CD14-positive monocyte (primary cell): ENCODE measurements at regions not wholly inside any gene's neighbourhood (a gene's known extent, or its start where the extent isn't known, plus 50 kb on each side); places are given as distances from the start of the nearest gene placed in this dataset.

ENCODE experiments used
- DNase-seq, 3 donors: peaks; one replicate each; pipeline ENCODE4 v3.0.0-alpha.2; 2011 to 2022
- H2AFZ ChIP-seq: 2 replicates; pipeline ENCODE4 v1.6.0; 2012; ENCODE audit warnings: mild to moderate bottlenecking, low read depth, low read length, inconsistent platforms; ENCODE audit not compliant: insufficient read depth, poor library complexity, severe bottlenecking
- H3K27ac ChIP-seq, 2 donors: 1 replicate in 1 of 2; 2 replicates in 1 of 2; pipeline ENCODE4 v1.5.1; 2012 to 2013; ENCODE audit warnings: low read length in 2 of 2, control low read depth in 1 of 2, inconsistent platforms in 1 of 2, low read depth in 1 of 2, mild to moderate bottlenecking in 1 of 2
- H3K27me3 ChIP-seq, 2 donors: one replicate each; pipeline versions ENCODE4 v1.6.0 to v1.6.1; 2011 to 2013; ENCODE audit warnings: low read length in 2 of 2; ENCODE audit not compliant: control insufficient read depth in 2 of 2, insufficient read depth in 2 of 2
- H3K36me3 ChIP-seq, 2 donors: replicated peaks in 1 of 2; 1 replicate in 1 of 2; 2 replicates in 1 of 2; pipeline versions ENCODE4 v1.5.1 to v1.6.1; 2012 to 2013; ENCODE audit warnings: low read length in 2 of 2, control low read depth in 1 of 2, inconsistent platforms in 1 of 2, mild to moderate bottlenecking in 1 of 2; ENCODE audit not compliant: insufficient read depth in 2 of 2, control insufficient read depth in 1 of 2
- H3K4me1 ChIP-seq, 2 donors: 1 replicate in 1 of 2; 2 replicates in 1 of 2; pipeline versions ENCODE4 v1.5.1 to v1.6.1; 2012 to 2013; ENCODE audit warnings: low read length in 2 of 2, control low read depth in 1 of 2, inconsistent platforms in 1 of 2, mild to moderate bottlenecking in 1 of 2, moderate library complexity in 1 of 2; ENCODE audit not compliant: insufficient read depth in 2 of 2, control insufficient read depth in 1 of 2
- H3K4me2 ChIP-seq: replicated peaks from 2 replicates; pipeline ENCODE3; 2012; ENCODE audit warnings: low read length, moderate library complexity, mild to moderate bottlenecking; ENCODE audit not compliant: poor library complexity, severe bottlenecking; ENCODE audit errors: extremely low read depth
- H3K4me3 ChIP-seq, 3 experiments: fragments of 200-600 bp in 1 of 3; sonication (generic) in 1 of 3; replicated peaks in 1 of 3; 1 replicate in 2 of 3; 2 replicates in 1 of 3; pipeline ENCODE4 v1.5.1; 2011 to 2013; ENCODE audit warnings: low read length in 3 of 3, mild to moderate bottlenecking in 3 of 3, control low read depth in 2 of 3, low read depth in 2 of 3, inconsistent platforms in 1 of 3, moderate library complexity in 1 of 3
- H3K79me2 ChIP-seq: 2 replicates; pipeline ENCODE4 v1.6.0; 2012; ENCODE audit warnings: mild to moderate bottlenecking, control low read depth, inconsistent platforms, low read length, moderate library complexity; ENCODE audit not compliant: insufficient read depth
- H3K9ac ChIP-seq: 2 replicates; pipeline ENCODE4 v1.6.0; 2017; ENCODE audit warnings: low read length, mild to moderate bottlenecking; ENCODE audit not compliant: insufficient read depth, poor library complexity, severe bottlenecking
- H3K9me3 ChIP-seq, 2 donors: replicated peaks in 1 of 2; 1 replicate in 1 of 2; 2 replicates in 1 of 2; pipeline versions ENCODE4 v1.5.1 to v1.6.1; 2012 to 2013; ENCODE audit warnings: low read length in 2 of 2, control low read depth in 1 of 2; ENCODE audit not compliant: control insufficient read depth in 1 of 2, insufficient read depth in 1 of 2
- H4K20me1 ChIP-seq: 2 replicates; pipeline ENCODE4 v1.6.0; 2012; ENCODE audit warnings: mild to moderate bottlenecking, low read length, control low read depth, moderate library complexity; ENCODE audit not compliant: insufficient read depth
- H3K27ac Mint-ChIP-seq, 7 donors: one replicate each; pipeline ENCODE4 v1.8.0; 2020; ENCODE audit warnings: mild to moderate bottlenecking in 7 of 7, mixed read lengths in 7 of 7, moderate library complexity in 6 of 7, inconsistent platforms in 2 of 7
- H3K27me3 Mint-ChIP-seq, 3 donors: one replicate each; pipeline ENCODE4 v1.8.0; 2021 to 2022; ENCODE audit warnings: low read depth in 3 of 3, mild to moderate bottlenecking in 3 of 3, mixed read lengths in 3 of 3, moderate library complexity in 3 of 3, inconsistent platforms in 1 of 3
- H3K36me3 Mint-ChIP-seq, 2 donors: one replicate each; pipeline ENCODE4 v1.8.0; 2020; ENCODE audit warnings: mixed read lengths in 2 of 2, inconsistent platforms in 1 of 2, mild to moderate bottlenecking in 1 of 2
- H3K4me1 Mint-ChIP-seq: one replicate; pipeline ENCODE4 v1.8.0; 2020; ENCODE audit warnings: mild to moderate bottlenecking, mixed read lengths
- H3K4me3 Mint-ChIP-seq, 2 donors: one replicate each; pipeline ENCODE4 v1.8.0; 2020; ENCODE audit warnings: mild to moderate bottlenecking in 2 of 2, mixed read lengths in 2 of 2, moderate library complexity in 1 of 2
- H3K9me3 Mint-ChIP-seq, 7 donors: one replicate each; pipeline ENCODE4 v1.8.0; 2020 to 2022; ENCODE audit warnings: mixed read lengths in 7 of 7, mild to moderate bottlenecking in 6 of 7, moderate library complexity in 6 of 7, inconsistent platforms in 2 of 7
- WGBS: methylation state at CpG from one replicate; pipeline ENCODE4 v1.1.5; 2013; ENCODE audit warnings: missing lambda C conversion rate; ENCODE audit not compliant: insufficient coverage; 5-methylcytosine and 5-hydroxymethylcytosine counted together
- intact Hi-C, 2 donors: fragments of 100-400 bp; cut with micrococcal nuclease; formaldehyde crosslinking; loops; one replicate each; pipeline versions ENCODE4 v1.15.0 to v1.15.1; 2023
- TF ChIP-seq, protein P1 (sequence below): fragments of 200-600 bp; IDR thresholded peaks from one replicate; pipeline ENCODE4 v1.8.0; 2022; ENCODE audit warnings: antibody characterized with exemption, mild to moderate bottlenecking

- Histone ChIP-seq H3K9ac (no peak overlapping the region), H3K9me3 (peaks cover 82 to 85% of the 10 kb centered on the region in 2 donors), H3K4me3 (no peak overlapping the region), H3K36me3 (no peaks in the 10 kb centered on the region), H3K27me3 (no peaks in the 10 kb centered on the region), H2AFZ (no peak overlapping the region), H3K4me2 (no peak overlapping the region), H3K27ac (no peak overlapping the region), H3K4me1 (no peaks in the 10 kb centered on the region), H3K79me2 (no peaks in the 10 kb centered on the region), H4K20me1 (no peaks in the 10 kb centered on the region)
- DNase-seq, result no peak
- Mint-ChIP-seq H3K4me3 (no peak overlapping the region), H3K27me3 (peaks cover 0 to 4% (median 2%) of the 10 kb centered on the region in 3 donors), H3K36me3 (no peaks in the 10 kb centered on the region), H3K9me3 (peaks cover 38 to 88% (median 67%) of the 10 kb centered on the region in 7 donors), H3K4me1 (no peaks in the 10 kb centered on the region), H3K27ac (no peak overlapping the region)
- WGBS, result 78% methylated on average over 7 of the region's 15 CpGs
- intact Hi-C loops, result no loop called here
- TF ChIP-seq, protein P1, sequence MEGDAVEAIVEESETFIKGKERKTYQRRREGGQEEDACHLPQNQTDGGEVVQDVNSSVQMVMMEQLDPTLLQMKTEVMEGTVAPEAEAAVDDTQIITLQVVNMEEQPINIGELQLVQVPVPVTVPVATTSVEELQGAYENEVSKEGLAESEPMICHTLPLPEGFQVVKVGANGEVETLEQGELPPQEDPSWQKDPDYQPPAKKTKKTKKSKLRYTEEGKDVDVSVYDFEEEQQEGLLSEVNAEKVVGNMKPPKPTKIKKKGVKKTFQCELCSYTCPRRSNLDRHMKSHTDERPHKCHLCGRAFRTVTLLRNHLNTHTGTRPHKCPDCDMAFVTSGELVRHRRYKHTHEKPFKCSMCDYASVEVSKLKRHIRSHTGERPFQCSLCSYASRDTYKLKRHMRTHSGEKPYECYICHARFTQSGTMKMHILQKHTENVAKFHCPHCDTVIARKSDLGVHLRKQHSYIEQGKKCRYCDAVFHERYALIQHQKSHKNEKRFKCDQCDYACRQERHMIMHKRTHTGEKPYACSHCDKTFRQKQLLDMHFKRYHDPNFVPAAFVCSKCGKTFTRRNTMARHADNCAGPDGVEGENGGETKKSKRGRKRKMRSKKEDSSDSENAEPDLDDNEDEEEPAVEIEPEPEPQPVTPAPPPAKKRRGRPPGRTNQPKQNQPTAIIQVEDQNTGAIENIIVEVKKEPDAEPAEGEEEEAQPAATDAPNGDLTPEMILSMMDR, result no peak
Observed at GRCh38 chr19:56955637-56956216, 115.2 kb upstream of the PEG3 start.

DNA sequence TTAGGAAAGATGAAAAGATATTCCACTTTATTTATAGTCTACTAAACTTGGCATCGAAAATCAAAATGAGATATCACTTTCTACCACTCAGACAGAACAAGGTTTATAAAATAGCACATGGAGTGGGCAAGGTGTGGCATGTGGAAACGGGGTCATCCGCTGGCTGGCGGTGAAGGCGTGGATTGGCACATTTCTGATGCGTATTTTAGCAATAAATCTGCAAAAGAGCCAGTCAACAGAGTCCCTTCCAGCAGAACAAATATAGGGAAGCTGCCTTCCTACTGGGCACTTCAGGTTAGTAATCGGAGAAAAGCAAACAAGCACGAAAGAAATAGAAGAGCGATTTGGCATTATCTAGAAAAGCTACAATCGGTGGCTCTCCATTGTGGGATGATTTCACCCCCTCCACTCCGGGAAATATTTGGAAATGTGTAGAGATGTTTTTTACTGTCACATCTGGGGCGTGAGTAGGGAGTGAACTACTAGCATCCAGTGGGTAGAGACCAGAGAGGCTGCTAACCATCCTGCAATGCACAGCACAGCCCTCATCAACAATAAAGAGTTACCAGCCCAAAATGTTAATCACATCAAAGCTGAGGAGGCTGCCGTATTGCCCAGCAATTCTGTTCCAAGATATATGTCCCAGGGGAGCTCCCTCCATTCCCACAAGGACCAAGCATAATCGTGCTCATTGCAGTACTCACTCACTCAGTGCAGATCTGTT is 116.1 kb upstream of the PEG3 start:
- no peaks in the 10 kb centered on the region for H3K4me1 Mint-ChIP-seq
- H3K36me3 Mint-ChIP-seq, result no peaks in the 10 kb centered on the region
- Histone ChIP-seq H3K4me3 (no peak overlapping the region), H3K9ac (no peak overlapping the region), H3K4me1 (no peaks in the 10 kb centered on the region), H3K4me2 (no peak overlapping the region), H3K27ac (no peak overlapping the region), H3K27me3 (no peaks in the 10 kb centered on the region), H3K79me2 (no peaks in the 10 kb centered on the region), H3K9me3 (peaks cover 75 to 82% of the 10 kb centered on the region in 2 donors), H4K20me1 (no peaks in the 10 kb centered on the region), H3K36me3 (no peaks in the 10 kb centered on the region), H2AFZ (no peak overlapping the region)
- H3K9me3 Mint-ChIP-seq, result peaks cover 32 to 85% (median 61%) of the 10 kb centered on the region in 7 donors
- no peak overlapping the region for H3K27ac Mint-ChIP-seq
- no peak for DNase-seq
- TF ChIP-seq, protein P1, result no peak
- 90% methylated on average over 8 of the region's 14 CpGs for whole genome bisulfite sequencing
- intact Hi-C loops, result no loop called here
- peaks cover 0 to 4% (median 2%) of the 10 kb centered on the region in 3 donors for H3K27me3 Mint-ChIP-seq
- H3K4me3 Mint-ChIP-seq, result no peak overlapping the region
